MM.1S (cell line): ENCODE measurements at regions not wholly inside any gene's neighbourhood (a gene's known extent, or its start where the extent isn't known, plus 50 kb on each side); places are given as distances from the start of the nearest gene placed in this dataset.

Source experiments
- DNase-seq: peaks from one replicate; pipeline ENCODE4 v3.0.0-alpha.2; 2015
- H2AFZ ChIP-seq: fragments of 300-600 bp; sonication (generic); 2 replicates; pipeline ENCODE4 v1.6.0; 2016; ENCODE audit warnings: antibody characterized with exemption, low read length
- H3F3A ChIP-seq: fragments of 300-600 bp; sonication (generic); 2 replicates; pipeline ENCODE4 v1.6.1; 2016; ENCODE audit warnings: mild to moderate bottlenecking, antibody characterized with exemption, low read length, moderate library complexity, mixed read lengths; ENCODE audit not compliant: insufficient read depth
- H3K27ac ChIP-seq: fragments of 300-600 bp; sonication (generic); 2 replicates; pipeline ENCODE4 v1.5.1; 2016; ENCODE audit warnings: mild to moderate bottlenecking, low read length
- H3K27me3 ChIP-seq: fragments of 300-600 bp; sonication (generic); replicated peaks from 2 replicates; pipeline ENCODE4 v1.6.0; 2016; ENCODE audit warnings: low read length; ENCODE audit not compliant: insufficient read depth
- H3K36me3 ChIP-seq: fragments of 300-600 bp; sonication (generic); replicated peaks from 2 replicates; pipeline ENCODE4 v1.6.1; 2016; ENCODE audit warnings: mild to moderate bottlenecking, low read length, mixed read lengths; ENCODE audit not compliant: insufficient read depth
- H3K4me1 ChIP-seq: fragments of 300-600 bp; sonication (generic); 2 replicates; pipeline ENCODE4 v1.6.1; 2016; ENCODE audit warnings: low read length, mixed read lengths
- H3K4me2 ChIP-seq: fragments of 300-600 bp; sonication (generic); 2 replicates; pipeline ENCODE4 v1.6.0; 2016; ENCODE audit warnings: low read depth, low read length
- H3K4me3 ChIP-seq: fragments of 300-600 bp; sonication (generic); 2 replicates; pipeline ENCODE4 v1.5.1; 2016; ENCODE audit warnings: low read length, mixed read lengths
- H3K79me2 ChIP-seq: fragments of 300-600 bp; sonication (generic); 2 replicates; pipeline ENCODE4 v1.6.1; 2016; ENCODE audit warnings: mixed run types, low read length, mixed read lengths
- H3K9ac ChIP-seq: fragments of 300-600 bp; sonication (generic); 2 replicates; pipeline ENCODE4 v1.6.1; 2016; ENCODE audit warnings: low read length, mixed read lengths
- H3K9me2 ChIP-seq: fragments of 300-600 bp; sonication (generic); replicated peaks from 2 replicates; pipeline ENCODE4 v1.6.1; 2016; ENCODE audit warnings: mild to moderate bottlenecking, low read length, mixed read lengths; ENCODE audit not compliant: insufficient read depth
- H3K9me3 ChIP-seq: fragments of 300-600 bp; sonication (generic); replicated peaks from 2 replicates; pipeline ENCODE4 v1.6.1; 2016; ENCODE audit warnings: mild to moderate bottlenecking, low read length, mixed read lengths; ENCODE audit not compliant: insufficient read depth
- H4K20me1 ChIP-seq: fragments of 300-600 bp; sonication (generic); 2 replicates; pipeline ENCODE4 v1.6.1; 2016; ENCODE audit warnings: mild to moderate bottlenecking, low read length, moderate library complexity, mixed read lengths; ENCODE audit not compliant: insufficient read depth
- CTCF ChIP-seq: fragments of 300-600 bp; sonication (generic); IDR thresholded peaks from 2 replicates; pipeline ENCODE4 v1.5.1; 2016; ENCODE audit warnings: antibody characterized with exemption, low read length, mixed read lengths
- EZH2 ChIP-seq: fragments of 300-600 bp; sonication (generic); optimal IDR thresholded peaks from 2 replicates; pipeline ENCODE3; 2017; ENCODE audit warnings: low read depth, mild to moderate bottlenecking, antibody characterized with exemption, low read length, mixed read lengths
- EZH2phosphoT487 ChIP-seq: fragments of 300-600 bp; sonication (generic); IDR thresholded peaks from 2 replicates; pipeline ENCODE4 v1.6.1; 2018; ENCODE audit warnings: antibody characterized with exemption, low read length

- H3K4me1 ChIP-seq, result peaks cover 3% of the 10 kb centered on the region; the same call in 1 of the 2 replicates
- H3F3A ChIP-seq, result no peaks in the 10 kb centered on the region
Observed at GRCh38 chr3:96000966-96001365, 813.4 kb upstream of the EPHA6 start.

DNA sequence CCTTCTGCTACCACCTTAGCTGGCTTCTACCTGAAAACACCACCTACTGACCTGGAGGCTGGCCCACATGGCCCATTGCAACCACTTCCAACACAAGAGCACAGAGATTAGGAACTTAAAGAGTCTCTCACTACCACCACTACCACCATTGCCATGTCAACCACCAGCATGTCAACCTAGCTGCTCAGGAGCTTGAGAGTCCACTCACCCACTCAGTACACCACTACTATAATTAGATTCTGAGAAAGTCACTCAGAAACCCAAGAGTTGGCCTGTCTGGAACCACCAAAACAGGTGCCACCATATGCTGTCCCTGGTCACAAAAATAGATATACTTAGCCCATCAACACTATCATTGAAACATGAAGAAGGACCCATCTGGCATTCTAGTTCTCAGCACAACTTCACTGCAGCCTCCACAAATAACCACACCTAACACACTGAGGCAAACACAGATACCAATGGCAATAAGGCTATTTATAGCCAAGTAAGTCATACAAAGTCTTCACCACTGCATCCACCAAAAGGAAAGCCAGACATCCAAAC is 806.7 kb upstream of the EPHA6 start:
- Histone ChIP-seq H3K4me2 (no peak overlapping the region), H3K9me2 (no peaks in the 10 kb centered on the region), H3K36me3 (no peaks in the 10 kb centered on the region), H4K20me1 (no peaks in the 10 kb centered on the region), H3K4me3 (no peak overlapping the region), H3F3A (peaks cover 3% of the 10 kb centered on the region; the same call in 1 of the 2 replicates), H3K4me1 (peaks cover 28% of the 10 kb centered on the region), H2AFZ (peak overlapping the region; percentile 23; the same call in 1 of the 2 replicates), H3K9me3 (no peaks in the 10 kb centered on the region), H3K9ac (no peak overlapping the region), H3K27ac (peak overlapping the region; percentile 65), H3K27me3 (no peaks in the 10 kb centered on the region), H3K79me2 (no peaks in the 10 kb centered on the region)
- TF ChIP-seq EZH2 (no peak), EZH2phosphoT487 (no peak), CTCF (no peak)
- peak; percentile 83 for DNase-seq

More at GRCh38 chr3:96000966-96001365, 813.4 kb upstream of the EPHA6 start:
- TF ChIP-seq EZH2phosphoT487, result no peak
- no peak for TF ChIP-seq CTCF
- TF ChIP-seq EZH2, result no peak
- H3K79me2 ChIP-seq, result no peaks in the 10 kb centered on the region
- H3K9me3 ChIP-seq, result no peaks in the 10 kb centered on the region
- H3K4me2 ChIP-seq, result no peak overlapping the region
- no peaks in the 10 kb centered on the region for H3K36me3 ChIP-seq
- no peaks in the 10 kb centered on the region for H3K27me3 ChIP-seq
- H3K4me3 ChIP-seq, result no peak overlapping the region
- no peak overlapping the region for H2AFZ ChIP-seq
- no peaks in the 10 kb centered on the region for H3K9me2 ChIP-seq
- H3K27ac ChIP-seq, result no peak overlapping the region
- H4K20me1 ChIP-seq, result no peaks in the 10 kb centered on the region
- no peak for DNase-seq
- H3K9ac ChIP-seq, result no peak overlapping the region

- Histone ChIP-seq H3K4me2 (no peak overlapping the region), H3K27me3 (no peaks in the 10 kb centered on the region), H3K27ac (no peak overlapping the region), H3K4me1 (peaks cover 6% of the 10 kb centered on the region; the same call in 1 of the 2 replicates), H3K9me2 (no peaks in the 10 kb centered on the region), H3K9me3 (no peaks in the 10 kb centered on the region), H3K9ac (no peak overlapping the region), H3F3A (no peaks in the 10 kb centered on the region; the same call in 1 of the 2 replicates), H3K4me3 (no peak overlapping the region), H2AFZ (no peak overlapping the region), H3K79me2 (no peaks in the 10 kb centered on the region), H3K36me3 (no peaks in the 10 kb centered on the region), H4K20me1 (no peaks in the 10 kb centered on the region)
- no peak for DNase-seq
- TF ChIP-seq EZH2, result no peak
- no peak for TF ChIP-seq EZH2phosphoT487
- no peak for TF ChIP-seq CTCF
Observed at GRCh38 chr3:96012939-96013338, 801.5 kb upstream of the EPHA6 start.
